ENCODE measurements at regions not wholly inside any gene's neighbourhood (a gene's known extent, or its start where the extent isn't known, plus 50 kb on each side); places are given as distances from the start of the nearest gene placed in this dataset.

DNA sequence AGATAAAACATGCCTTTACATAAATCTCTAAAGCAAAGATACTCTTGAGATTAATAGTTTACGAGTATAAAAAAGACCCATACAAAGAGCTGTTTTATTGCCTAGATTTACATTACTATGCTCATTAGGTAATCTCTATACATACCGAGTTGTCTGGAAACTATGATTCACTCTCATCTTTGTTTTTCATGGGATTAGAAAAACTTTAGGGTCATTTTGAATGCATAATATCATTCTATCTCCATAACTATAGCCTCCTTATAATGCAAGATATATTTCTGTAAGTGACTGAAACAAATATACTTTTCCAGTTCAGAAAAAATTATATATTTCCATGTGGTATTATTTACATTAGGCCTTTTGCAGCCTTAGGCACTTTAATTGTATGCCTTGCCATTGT lies 1088.7 kb upstream of the ARRDC3 start:
- DNase-seq (no peak), ATAC-seq (ENCODE audit: low read depth in 2 of 2) (no peak)
- Histone ChIP-seq H3K27ac (ENCODE audit: insufficient read depth, low read length, poor library complexity, severe bottlenecking) (no peak overlapping the region), H3K4me1 (ENCODE audit: control insufficient read depth, insufficient read depth, low read length, poor library complexity, severe bottlenecking) (no peaks in the 10 kb centered on the region), H3K4me3 (ENCODE audit: low read depth, low read length) (no peak overlapping the region), H3K27me3 (ENCODE audit: control insufficient read depth, insufficient read depth, low read length) (no peaks in the 10 kb centered on the region), H3K9me3 (ENCODE audit: control insufficient read depth in 2 of 2, low read length in 2 of 2) (peaks cover 0 to 4% of the 10 kb centered on the region in 2 experiments), H3K36me3 (ENCODE audit: control insufficient read depth, insufficient read depth, low read length) (no peaks in the 10 kb centered on the region)
- Mint-ChIP-seq H3K36me3 (no peaks in the 10 kb centered on the region), H3K4me3 (no peak overlapping the region), H3K4me1 (no peaks in the 10 kb centered on the region), H3K27ac (no peak overlapping the region), H3K27me3 (no peaks in the 10 kb centered on the region), H3K9me3 (peaks cover 0 to 19% (median 5%) of the 10 kb centered on the region in 7 donors)

DNA sequence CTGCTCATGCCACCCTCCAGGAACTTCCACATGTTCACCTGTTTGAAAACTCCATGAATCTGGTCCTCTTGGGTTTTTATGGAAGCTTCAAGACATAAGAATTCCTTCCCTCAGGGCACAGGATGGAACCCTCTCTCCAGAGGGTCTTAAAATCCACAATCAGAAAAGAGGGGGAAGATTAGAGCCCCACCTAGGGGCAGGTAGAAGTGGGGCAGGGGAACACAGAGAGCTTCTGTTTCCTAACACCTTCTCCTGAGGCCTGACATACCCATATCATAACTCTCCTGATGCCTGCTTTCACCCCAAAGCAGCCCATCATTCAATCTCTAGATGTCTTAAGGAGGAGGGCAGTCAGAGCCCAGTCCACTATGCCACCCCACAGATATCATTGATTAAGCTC lies 1087.7 kb upstream of the ARRDC3 start:
- no peak overlapping the region for H3K27ac Mint-ChIP-seq
- Histone ChIP-seq H3K36me3 (ENCODE audit: control insufficient read depth, insufficient read depth, low read length) (no peaks in the 10 kb centered on the region), H3K4me3 (ENCODE audit: low read depth, low read length) (no peak overlapping the region), H3K27me3 (ENCODE audit: control insufficient read depth, insufficient read depth, low read length) (no peaks in the 10 kb centered on the region), H3K27ac (ENCODE audit: insufficient read depth, low read length, poor library complexity, severe bottlenecking) (no peak overlapping the region), H3K9me3 (ENCODE audit: control insufficient read depth in 2 of 2, low read length in 2 of 2) (peaks cover 0 to 4% of the 10 kb centered on the region in 2 experiments), H3K4me1 (ENCODE audit: control insufficient read depth, insufficient read depth, low read length, poor library complexity, severe bottlenecking) (no peaks in the 10 kb centered on the region)
- DNase-seq (no peak), ATAC-seq (ENCODE audit: low read depth in 2 of 2) (no peak)
- H3K4me3 Mint-ChIP-seq = no peak overlapping the region
- no peaks in the 10 kb centered on the region for H3K27me3 Mint-ChIP-seq
- no peaks in the 10 kb centered on the region for H3K4me1 Mint-ChIP-seq
- no peaks in the 10 kb centered on the region for H3K36me3 Mint-ChIP-seq
- peaks cover 0 to 18% (median 5%) of the 10 kb centered on the region in 7 donors for H3K9me3 Mint-ChIP-seq

DNA sequence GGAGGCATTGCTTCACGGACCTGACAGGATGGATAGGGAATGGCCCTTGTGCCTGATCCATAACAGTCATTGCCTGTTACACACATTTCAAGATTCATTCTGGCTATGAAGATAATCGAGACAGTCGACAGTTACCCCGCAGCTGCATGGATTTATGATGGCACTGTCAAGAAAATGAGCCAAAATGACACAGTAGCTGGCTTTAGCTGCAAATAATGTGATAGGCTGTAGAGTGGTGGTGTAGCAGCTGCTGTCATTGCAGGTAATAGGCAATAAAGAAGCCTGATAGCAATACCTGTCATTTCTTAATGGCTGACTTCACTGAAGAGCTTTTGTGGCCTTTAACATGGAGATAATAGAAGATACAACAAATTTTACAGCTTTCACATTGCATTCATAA lies 1085.2 kb upstream of the ARRDC3 start:
- no peak overlapping the region for H3K27ac Mint-ChIP-seq

DNA sequence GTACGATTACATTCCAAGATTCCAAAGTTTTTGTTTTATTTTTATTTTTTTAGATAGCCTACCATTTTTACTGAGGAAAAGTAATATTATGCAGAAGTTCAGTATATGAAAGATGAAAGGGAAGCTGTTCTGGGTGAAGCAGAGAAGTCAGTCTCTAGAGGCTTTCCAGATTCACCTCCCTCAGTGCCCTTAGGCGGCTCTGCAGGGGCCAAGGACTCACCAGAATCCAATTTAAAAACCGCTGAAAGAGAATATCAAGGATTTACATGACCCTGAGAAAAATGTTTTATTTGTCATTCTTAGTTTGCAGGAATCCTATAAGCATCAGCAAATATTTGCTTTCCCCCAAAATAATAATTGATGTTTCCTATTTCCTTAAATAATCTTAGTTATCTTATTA lies 1084.6 kb upstream of the ARRDC3 start:
- no peak overlapping the region for H3K4me3 ChIP-seq (ENCODE audit: low read depth, low read length)
- H3K27ac ChIP-seq (ENCODE audit: insufficient read depth, low read length, poor library complexity, severe bottlenecking) = no peak overlapping the region
- ATAC-seq (ENCODE audit: low read depth in 2 of 2) (no peak), DNase-seq (no peak)
- Mint-ChIP-seq H3K4me3 (no peak overlapping the region), H3K4me1 (no peaks in the 10 kb centered on the region), H3K27ac (no peak overlapping the region), H3K27me3 (no peaks in the 10 kb centered on the region), H3K9me3 (peaks cover 0 to 11% (median 2%) of the 10 kb centered on the region in 7 donors), H3K36me3 (no peaks in the 10 kb centered on the region)
- H3K27me3 ChIP-seq (ENCODE audit: control insufficient read depth, insufficient read depth, low read length) = no peaks in the 10 kb centered on the region
- no peaks in the 10 kb centered on the region for H3K9me3 ChIP-seq (ENCODE audit: control insufficient read depth in 2 of 2, low read length in 2 of 2)
- H3K36me3 ChIP-seq (ENCODE audit: control insufficient read depth, insufficient read depth, low read length) = no peaks in the 10 kb centered on the region
- H3K4me1 ChIP-seq (ENCODE audit: control insufficient read depth, insufficient read depth, low read length, poor library complexity, severe bottlenecking) = no peaks in the 10 kb centered on the region

More for the DNA sequence above, 1085.2 kb upstream of the ARRDC3 start:
- H3K27me3 ChIP-seq (ENCODE audit: control insufficient read depth, insufficient read depth, low read length) = no peaks in the 10 kb centered on the region
- H3K4me3 ChIP-seq (ENCODE audit: low read depth, low read length) = no peak overlapping the region
- DNase-seq = no peak
- H3K4me3 Mint-ChIP-seq = no peak overlapping the region
- H3K36me3 ChIP-seq (ENCODE audit: control insufficient read depth, insufficient read depth, low read length) = no peaks in the 10 kb centered on the region
- peaks cover 1 to 13% (median 3%) of the 10 kb centered on the region in 7 donors for H3K9me3 Mint-ChIP-seq
- H3K9me3 ChIP-seq (ENCODE audit: control insufficient read depth in 2 of 2, low read length in 2 of 2) = no peaks in the 10 kb centered on the region
- no peak overlapping the region for H3K27ac ChIP-seq (ENCODE audit: insufficient read depth, low read length, poor library complexity, severe bottlenecking)
- no peak for ATAC-seq (ENCODE audit: low read depth in 2 of 2)
- H3K4me1 Mint-ChIP-seq = no peaks in the 10 kb centered on the region
- H3K4me1 ChIP-seq (ENCODE audit: control insufficient read depth, insufficient read depth, low read length, poor library complexity, severe bottlenecking) = no peaks in the 10 kb centered on the region
- no peaks in the 10 kb centered on the region for H3K27me3 Mint-ChIP-seq
- H3K36me3 Mint-ChIP-seq = no peaks in the 10 kb centered on the region

DNA sequence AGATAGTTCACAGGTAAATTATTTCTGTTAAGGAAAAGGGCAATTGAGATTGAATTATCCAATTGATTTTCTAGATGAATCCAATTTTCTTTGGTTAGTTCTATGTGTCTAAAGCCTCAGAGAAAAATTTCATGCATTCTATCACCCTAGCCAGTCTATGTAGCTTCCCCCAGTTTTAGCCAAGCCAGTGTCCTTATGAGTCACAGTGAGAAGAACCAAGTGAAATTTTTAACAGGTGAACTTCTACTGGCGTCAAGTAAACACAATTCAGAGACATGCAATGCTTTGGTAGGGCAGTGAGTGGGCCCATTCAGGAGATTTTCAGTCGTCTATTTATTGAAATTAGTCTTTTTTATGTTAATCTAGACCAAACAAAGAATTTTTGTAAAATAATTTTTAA lies 1077.4 kb upstream of the ARRDC3 start:
- no peak overlapping the region for H3K4me3 ChIP-seq (ENCODE audit: low read depth, low read length)
- H3K4me1 Mint-ChIP-seq = no peaks in the 10 kb centered on the region

DNA sequence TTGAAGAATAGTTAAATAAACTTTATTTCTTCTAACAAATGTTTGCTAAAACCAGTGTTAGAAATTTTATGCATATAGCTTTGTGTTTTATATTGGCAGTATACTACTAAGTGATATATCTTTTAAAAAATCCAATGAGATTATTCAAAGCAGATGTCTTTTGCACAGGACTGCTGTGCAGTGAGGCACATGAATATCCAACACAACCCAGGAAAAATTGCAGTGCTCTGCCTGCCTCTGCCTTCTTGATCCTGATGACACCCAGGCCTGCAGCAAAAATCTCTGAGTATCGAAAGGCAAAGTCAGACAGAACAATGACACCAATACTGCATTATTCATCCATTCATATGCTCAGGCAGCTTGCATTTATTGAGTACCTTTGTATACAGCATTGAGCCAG lies 1076.5 kb upstream of the ARRDC3 start:
- H3K27ac ChIP-seq (ENCODE audit: insufficient read depth, low read length, poor library complexity, severe bottlenecking) = no peak overlapping the region
- no peaks in the 10 kb centered on the region for H3K9me3 ChIP-seq (ENCODE audit: control insufficient read depth in 2 of 2, low read length in 2 of 2)
- DNase-seq (no peak), ATAC-seq (ENCODE audit: low read depth in 2 of 2) (no peak)
- no peak overlapping the region for H3K27ac Mint-ChIP-seq
- H3K9me3 Mint-ChIP-seq = peaks cover 0 to 7% (median 0%) of the 10 kb centered on the region in 7 donors
- no peak overlapping the region for H3K4me3 Mint-ChIP-seq
- H3K36me3 Mint-ChIP-seq = no peaks in the 10 kb centered on the region
- H3K27me3 Mint-ChIP-seq = no peaks in the 10 kb centered on the region
- no peak overlapping the region for H3K4me3 ChIP-seq (ENCODE audit: low read depth, low read length)
- H3K36me3 ChIP-seq (ENCODE audit: control insufficient read depth, insufficient read depth, low read length) = no peaks in the 10 kb centered on the region
- no peaks in the 10 kb centered on the region for H3K4me1 Mint-ChIP-seq
- no peaks in the 10 kb centered on the region for H3K27me3 ChIP-seq (ENCODE audit: control insufficient read depth, insufficient read depth, low read length)
- no peaks in the 10 kb centered on the region for H3K4me1 ChIP-seq (ENCODE audit: control insufficient read depth, insufficient read depth, low read length, poor library complexity, severe bottlenecking)

More for the DNA sequence above, 1077.4 kb upstream of the ARRDC3 start:
- Mint-ChIP-seq H3K36me3 (no peaks in the 10 kb centered on the region), H3K27me3 (no peaks in the 10 kb centered on the region), H3K9me3 (peaks cover 0 to 7% (median 1%) of the 10 kb centered on the region in 7 donors), H3K4me3 (no peak overlapping the region), H3K27ac (no peak overlapping the region)
- H3K4me1 ChIP-seq (ENCODE audit: control insufficient read depth, insufficient read depth, low read length, poor library complexity, severe bottlenecking) = no peaks in the 10 kb centered on the region
- no peaks in the 10 kb centered on the region for H3K36me3 ChIP-seq (ENCODE audit: control insufficient read depth, insufficient read depth, low read length)
- ATAC-seq (ENCODE audit: low read depth in 2 of 2) (no peak), DNase-seq (no peak)
- no peak overlapping the region for H3K27ac ChIP-seq (ENCODE audit: insufficient read depth, low read length, poor library complexity, severe bottlenecking)
- H3K9me3 ChIP-seq (ENCODE audit: control insufficient read depth in 2 of 2, low read length in 2 of 2) = no peaks in the 10 kb centered on the region
- H3K27me3 ChIP-seq (ENCODE audit: control insufficient read depth, insufficient read depth, low read length) = no peaks in the 10 kb centered on the region

DNA sequence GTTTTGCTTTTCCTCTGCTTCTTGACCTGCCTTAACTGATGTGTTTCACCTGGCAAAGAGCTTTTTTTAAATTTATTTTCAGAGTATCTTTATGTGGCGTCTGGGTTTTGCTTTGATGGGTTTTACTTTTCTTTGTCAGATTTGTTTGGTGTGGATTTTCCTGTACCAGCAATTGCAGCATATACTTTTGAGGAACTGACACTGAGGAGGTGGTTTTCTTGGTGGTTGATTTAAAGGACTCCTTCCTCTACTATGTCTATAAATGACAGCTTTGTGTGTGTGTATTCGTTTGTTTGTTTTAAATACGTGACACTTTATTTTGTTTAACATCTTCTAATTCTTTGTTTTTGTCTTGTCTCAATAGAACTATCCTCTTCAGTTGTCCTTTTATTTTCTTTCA lies 1071.9 kb upstream of the ARRDC3 start:
- H3K9me3 ChIP-seq (ENCODE audit: control insufficient read depth in 2 of 2, low read length in 2 of 2) = no peaks in the 10 kb centered on the region
- H3K4me3 ChIP-seq (ENCODE audit: low read depth, low read length) = no peak overlapping the region
- H3K9me3 Mint-ChIP-seq = peaks cover 0 to 7% (median 0%) of the 10 kb centered on the region in 7 donors
- H3K4me1 ChIP-seq (ENCODE audit: control insufficient read depth, insufficient read depth, low read length, poor library complexity, severe bottlenecking) = no peaks in the 10 kb centered on the region
- H3K36me3 ChIP-seq (ENCODE audit: control insufficient read depth, insufficient read depth, low read length) = no peaks in the 10 kb centered on the region
- H3K27ac ChIP-seq (ENCODE audit: insufficient read depth, low read length, poor library complexity, severe bottlenecking) = no peak overlapping the region
- ATAC-seq (ENCODE audit: low read depth in 2 of 2) = no peak
- H3K27ac Mint-ChIP-seq = no peak overlapping the region
- H3K36me3 Mint-ChIP-seq = no peaks in the 10 kb centered on the region
- H3K27me3 Mint-ChIP-seq = no peaks in the 10 kb centered on the region
- no peak for DNase-seq
- H3K4me1 Mint-ChIP-seq = no peaks in the 10 kb centered on the region
- no peak overlapping the region for H3K4me3 Mint-ChIP-seq
- H3K27me3 ChIP-seq (ENCODE audit: control insufficient read depth, insufficient read depth, low read length) = no peaks in the 10 kb centered on the region

DNA sequence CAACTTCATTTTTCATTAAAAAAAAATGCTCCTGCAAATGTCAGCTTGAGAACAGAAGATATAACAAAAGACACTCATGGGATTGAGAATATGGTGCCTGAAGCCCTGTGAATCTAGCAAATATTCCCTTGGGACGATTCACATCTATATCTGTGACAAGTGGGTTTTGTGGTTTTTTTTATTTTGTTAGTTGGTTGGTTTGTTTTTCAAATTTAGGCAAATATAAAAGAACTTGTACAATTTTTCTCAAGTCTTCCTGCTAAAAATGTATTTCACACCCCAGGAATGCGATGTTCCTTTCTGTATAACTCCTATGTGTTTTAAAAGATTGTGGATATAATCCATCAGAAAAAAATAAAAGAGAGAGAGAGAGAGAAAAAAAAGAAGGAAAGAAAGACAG lies 1061.8 kb upstream of the ARRDC3 start:
- Histone ChIP-seq H3K4me3 (ENCODE audit: low read depth, low read length) (no peak overlapping the region), H3K36me3 (ENCODE audit: control insufficient read depth, insufficient read depth, low read length) (no peaks in the 10 kb centered on the region), H3K9me3 (ENCODE audit: control insufficient read depth in 2 of 2, low read length in 2 of 2) (no peaks in the 10 kb centered on the region), H3K4me1 (ENCODE audit: control insufficient read depth, insufficient read depth, low read length, poor library complexity, severe bottlenecking) (no peaks in the 10 kb centered on the region), H3K27ac (ENCODE audit: insufficient read depth, low read length, poor library complexity, severe bottlenecking) (no peak overlapping the region), H3K27me3 (ENCODE audit: control insufficient read depth, insufficient read depth, low read length) (no peaks in the 10 kb centered on the region)
- ATAC-seq (ENCODE audit: low read depth in 2 of 2) (no peak), DNase-seq (no peak)
- Mint-ChIP-seq H3K36me3 (no peaks in the 10 kb centered on the region), H3K27ac (no peak overlapping the region), H3K27me3 (no peaks in the 10 kb centered on the region), H3K4me3 (no peak overlapping the region), H3K9me3 (peaks cover 0 to 5% (median 3%) of the 10 kb centered on the region in 7 donors), H3K4me1 (no peaks in the 10 kb centered on the region)

Data from CD4-positive, CD25-positive, alpha-beta regulatory T cell (primary cell).